DND-41 (cell line): ENCODE measurements at regions not wholly inside any gene's neighbourhood (a gene's known extent, or its start where the extent isn't known, plus 50 kb on each side); places are given as distances from the start of the nearest gene placed in this dataset.

Experiments used
- ATAC-seq: fragments of 200-7000 bp; cut with Tn5 transposase; 3 replicates; pipeline ENCODE4 v1.9.1; 2021; ENCODE audit warnings: low read depth; ENCODE audit not compliant: insufficient read depth
- DNase-seq: peaks from one replicate; pipeline ENCODE4 v3.0.0-alpha.2; 2020
- H2AFZ ChIP-seq: 2 replicates; pipeline ENCODE4 v1.6.0; 2012; ENCODE audit warnings: low read depth, low read length
- H3K27ac ChIP-seq: 2 replicates; pipeline ENCODE4 v1.5.1; 2012; ENCODE audit warnings: low read length, inconsistent platforms
- H3K27me3 ChIP-seq: fragments of 200-600 bp; sonication (generic); 2 replicates; pipeline ENCODE4 v1.6.0; 2012; ENCODE audit warnings: low read length, mild to moderate bottlenecking, inconsistent platforms; ENCODE audit not compliant: insufficient read depth, poor library complexity
- H3K36me3 ChIP-seq: 2 replicates; pipeline ENCODE4 v1.5.1; 2012; ENCODE audit warnings: low read length, inconsistent platforms; ENCODE audit not compliant: insufficient read depth
- H3K4me1 ChIP-seq: 2 replicates; pipeline ENCODE4 v1.5.1; 2012; ENCODE audit warnings: mild to moderate bottlenecking, low read length; ENCODE audit not compliant: insufficient read depth
- H3K4me2 ChIP-seq: 2 replicates; pipeline ENCODE4 v1.6.0; 2012; ENCODE audit warnings: mild to moderate bottlenecking, moderate library complexity, low read length, inconsistent platforms; ENCODE audit not compliant: insufficient read depth
- H3K4me3 ChIP-seq, 2 experiments: fragments of 200-600 bp in 1 of 2; shearing (Covaris generic) in 1 of 2; 2 replicates each; pipeline ENCODE4 v1.5.1; 2012 to 2016; ENCODE audit warnings: inconsistent platforms in 2 of 2, low read length in 2 of 2, mild to moderate bottlenecking in 2 of 2, low read depth in 1 of 2, moderate library complexity in 1 of 2
- H3K79me2 ChIP-seq: 2 replicates; pipeline ENCODE4 v1.6.0; 2012; ENCODE audit warnings: low read length, inconsistent platforms; ENCODE audit not compliant: insufficient read depth
- H3K9ac ChIP-seq: 2 replicates; pipeline ENCODE4 v1.6.0; 2012; ENCODE audit warnings: low read depth, mild to moderate bottlenecking, inconsistent platforms, low read length, moderate library complexity
- H3K9me3 ChIP-seq: 2 replicates; pipeline ENCODE4 v1.5.1; 2012; ENCODE audit warnings: low read length, moderate library complexity, mild to moderate bottlenecking, inconsistent platforms; ENCODE audit not compliant: insufficient read depth, severe bottlenecking
- H4K20me1 ChIP-seq: 2 replicates; pipeline ENCODE4 v1.6.0; 2012; ENCODE audit warnings: low read length; ENCODE audit not compliant: insufficient read depth
- CTCF ChIP-seq: IDR thresholded peaks from 2 replicates; pipeline ENCODE4 v1.5.1; 2012; ENCODE audit warnings: borderline replicate concordance, low read length, moderate library complexity, mild to moderate bottlenecking; ENCODE audit not compliant: poor library complexity, severe bottlenecking; ENCODE audit errors: extremely low read depth
- EZH2 ChIP-seq: IDR thresholded peaks from 3 replicates; pipeline ENCODE4 v1.6.1; 2012; ENCODE audit warnings: borderline replicate concordance, low read depth, mild to moderate bottlenecking, moderate library complexity, low read length, inconsistent platforms; ENCODE audit not compliant: severe bottlenecking

DNA sequence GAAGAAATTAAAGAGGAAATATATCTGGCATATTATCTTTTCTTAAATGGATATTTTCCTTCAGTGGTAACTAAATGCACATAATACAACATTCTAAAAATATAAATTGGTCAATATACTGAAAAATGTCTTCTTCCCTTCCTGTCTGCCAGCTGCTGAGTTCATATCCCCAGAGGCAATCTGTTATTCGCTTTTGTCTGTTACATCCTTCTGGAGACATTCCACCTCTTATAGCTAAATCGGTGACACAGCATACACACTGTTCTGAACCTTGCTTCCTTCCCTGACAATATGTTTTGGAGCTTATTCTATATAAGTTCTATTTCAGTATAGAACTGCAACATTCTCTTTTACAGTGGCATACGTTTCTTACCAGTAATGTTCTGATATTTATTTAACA lies 147.8 kb downstream of the TENT4A start:
- DNase-seq (no peak), ATAC-seq (no peak)
- Histone ChIP-seq H3K4me3 (no peak overlapping the region), H4K20me1 (no peaks in the 10 kb centered on the region), H3K4me1 (no peaks in the 10 kb centered on the region), H2AFZ (no peak overlapping the region), H3K79me2 (no peaks in the 10 kb centered on the region), H3K4me2 (no peak overlapping the region), H3K9me3 (no peaks in the 10 kb centered on the region), H3K9ac (no peak overlapping the region), H3K27me3 (no peaks in the 10 kb centered on the region), H3K36me3 (no peaks in the 10 kb centered on the region), H3K27ac (no peak overlapping the region)
- no peak for TF ChIP-seq EZH2
- TF ChIP-seq CTCF: no peak

DNA sequence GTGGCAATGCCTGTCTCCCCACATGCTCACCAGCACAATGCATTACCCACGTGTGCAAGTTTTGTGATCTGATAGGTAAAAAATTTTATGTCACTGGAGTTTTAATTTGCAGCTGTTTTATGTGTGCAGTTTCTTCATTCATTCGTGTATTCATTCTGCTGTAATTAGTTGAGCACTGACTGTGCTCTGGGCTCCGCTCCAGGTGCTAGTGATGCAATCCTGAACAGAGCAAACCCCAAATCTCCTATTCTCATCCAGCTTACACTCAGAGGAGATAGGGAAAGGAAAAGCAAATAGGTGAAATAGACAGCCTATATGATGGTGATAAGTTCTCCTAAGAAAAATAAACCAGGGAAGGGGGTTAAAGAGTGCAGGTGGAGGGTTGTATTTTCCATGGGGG lies 148.4 kb downstream of the TENT4A start:
- Histone ChIP-seq H3K9me3 (no peaks in the 10 kb centered on the region), H3K27ac (no peak overlapping the region), H3K79me2 (no peaks in the 10 kb centered on the region), H3K4me1 (no peaks in the 10 kb centered on the region), H2AFZ (no peak overlapping the region), H3K4me2 (no peak overlapping the region), H3K9ac (no peak overlapping the region), H3K4me3 (no peak overlapping the region), H4K20me1 (no peaks in the 10 kb centered on the region), H3K27me3 (no peaks in the 10 kb centered on the region), H3K36me3 (no peaks in the 10 kb centered on the region)
- ATAC-seq (no peak), DNase-seq (no peak)
- no peak for TF ChIP-seq EZH2
- no peak for TF ChIP-seq CTCF

- H3K9me3 ChIP-seq: no peaks in the 10 kb centered on the region
- no peak overlapping the region for H3K27ac ChIP-seq
- no peak for DNase-seq
- H3K27me3 ChIP-seq: no peaks in the 10 kb centered on the region
- TF ChIP-seq CTCF (no peak), EZH2 (no peak)
- no peaks in the 10 kb centered on the region for H3K79me2 ChIP-seq
- no peaks in the 10 kb centered on the region for H3K4me1 ChIP-seq
- no peaks in the 10 kb centered on the region for H3K36me3 ChIP-seq
- no peak overlapping the region for H3K9ac ChIP-seq
- H4K20me1 ChIP-seq: no peaks in the 10 kb centered on the region
- ATAC-seq: no peak
- H3K4me2 ChIP-seq: no peak overlapping the region
- no peak overlapping the region for H3K4me3 ChIP-seq
- H2AFZ ChIP-seq: no peak overlapping the region
Measured at GRCh38 chr5:6862306-6862705, 149.1 kb downstream of the TENT4A start.

DNA sequence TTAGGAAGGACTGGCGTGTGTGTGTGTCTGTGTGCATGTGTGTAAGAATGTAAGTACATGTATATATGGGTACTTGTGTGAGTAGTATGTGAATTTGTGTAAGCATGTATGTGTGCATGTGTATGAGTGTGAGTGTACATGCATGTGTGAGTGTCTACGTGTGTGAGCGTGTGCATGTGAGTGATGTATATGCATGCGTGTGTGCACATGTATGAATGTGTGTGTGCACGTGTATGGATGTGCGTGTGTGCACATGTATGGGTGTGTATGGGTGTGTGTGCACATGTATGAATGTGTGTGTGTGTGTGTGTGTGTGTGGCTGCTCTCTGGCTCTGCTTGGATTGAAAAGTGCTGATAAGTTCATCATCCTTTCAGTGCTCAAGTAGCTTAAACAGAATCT lies 154.5 kb downstream of the TENT4A start:
- Histone ChIP-seq H3K4me1 (no peaks in the 10 kb centered on the region), H4K20me1 (no peaks in the 10 kb centered on the region), H3K79me2 (no peaks in the 10 kb centered on the region), H3K4me3 (no peak overlapping the region), H3K4me2 (no peak overlapping the region), H3K27me3 (no peaks in the 10 kb centered on the region), H3K9me3 (no peaks in the 10 kb centered on the region), H3K36me3 (no peaks in the 10 kb centered on the region), H2AFZ (no peak overlapping the region), H3K9ac (no peak overlapping the region), H3K27ac (no peak overlapping the region)
- no peak for TF ChIP-seq EZH2
- no peak for TF ChIP-seq CTCF
- no peak for DNase-seq
- no peak for ATAC-seq
